ENCODE measurements at regions not wholly inside any gene's neighbourhood (a gene's known extent, or its start where the extent isn't known, plus 50 kb on each side); places are given as distances from the start of the nearest gene placed in this dataset.
"Not testable (repeated sequence)": the region's sequence is repeated elsewhere in the genome, so short reads cannot be mapped to it uniquely, and the experiment has no call there.

DNA sequence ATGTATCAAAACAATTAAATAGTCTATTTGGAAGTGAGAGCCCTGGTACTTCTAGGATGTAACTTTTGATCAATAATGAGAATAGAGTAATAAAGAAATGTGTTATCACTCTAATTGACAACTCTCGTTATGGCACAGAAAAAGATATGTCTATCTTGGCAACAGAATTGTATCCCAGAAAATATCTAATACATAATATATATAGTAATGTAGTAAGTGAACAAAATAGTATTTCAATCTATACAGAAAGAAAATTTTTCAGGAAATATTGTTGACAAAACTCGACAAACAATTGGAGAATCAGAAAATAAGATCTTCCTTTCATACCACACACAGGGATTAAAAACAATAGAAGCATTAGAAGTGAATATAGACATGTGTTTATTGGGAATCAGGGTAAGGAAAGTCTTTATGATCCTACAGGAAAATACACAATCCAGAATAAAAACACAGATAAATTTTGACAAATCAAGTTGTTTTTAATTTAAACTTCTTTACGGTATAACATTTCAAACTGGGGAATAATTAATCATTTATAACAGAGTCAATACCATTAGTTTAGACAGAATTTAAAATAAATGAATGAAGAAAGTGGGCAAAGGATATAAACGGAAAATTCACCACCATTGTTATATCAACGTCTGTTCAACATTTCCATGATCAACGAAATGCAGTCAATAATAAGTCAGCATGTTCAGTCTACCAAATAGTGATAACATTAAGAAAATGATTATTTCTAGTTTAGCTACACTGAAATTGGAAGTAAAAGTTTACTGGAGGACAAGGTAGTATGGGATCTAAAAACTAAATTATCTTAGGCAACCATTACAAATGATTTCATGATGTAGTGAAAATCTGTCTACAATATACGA is 1526.5 kb upstream of the TPTE start:
- H3K27me3 ChIP-seq (ENCODE audit: insufficient read depth, low read length), result peaks cover 11% of the 10 kb centered on the region; the same call in 1 of the 2 replicates
- peaks cover 11 to 44% of the 10 kb centered on the region in 2 experiments; a peak in 3 of 4 replicates for H3K9me3 ChIP-seq (ENCODE audit: control insufficient read depth in 1 of 2, insufficient read depth in 1 of 2, low read depth in 1 of 2, low read length in 2 of 2)
- H3K9ac ChIP-seq (ENCODE audit: low read length), result no peak overlapping the region
- H3K9me2 ChIP-seq (ENCODE audit: insufficient read depth), result no peaks in the 10 kb centered on the region
- ChIA-PET POLR2A (no interaction called here), CTCF (no interaction called here), RAD21 (ENCODE audit: low non-redundant PET in 1 of 2, low total read pairs in 2 of 2, uncharacterized antibody in 2 of 2, unreplicated experiment in 2 of 2) (no interaction called here)
- no peak for DNase-seq (ENCODE audit: low read depth, low spot score)
- no peak overlapping the region for H3K27ac ChIP-seq (ENCODE audit: low read depth, low read length)
- BruUV-seq (replicated peaks), result no TSS peak
- intact Hi-C loops (cut with micrococcal nuclease), result no loop called here
- ATAC-seq, result no peak
- no peak overlapping the region for H2AFZ ChIP-seq (ENCODE audit: low read depth, low read length, poor library complexity, severe bottlenecking)
- no peaks in the 10 kb centered on the region for H4K20me1 ChIP-seq (ENCODE audit: insufficient read depth)
- no peaks in the 10 kb centered on the region for H3K79me2 ChIP-seq (ENCODE audit: insufficient read depth, low read length)
- no peak overlapping the region for H3K4me3 ChIP-seq (replicated peaks in 1 of 2; ENCODE audit: low read depth in 1 of 2, low read length in 2 of 2)
- H3K36me3 ChIP-seq (ENCODE audit: control insufficient read depth in 1 of 2, insufficient read depth in 2 of 2, low read length in 2 of 2), result no peaks in the 10 kb centered on the region
- H3K4me1 ChIP-seq (ENCODE audit: control insufficient read depth in 1 of 2, insufficient read depth in 2 of 2, low read length in 2 of 2), result peaks cover 0 to 6% of the 10 kb centered on the region in 2 experiments; a peak in 1 of 4 replicates
- H3K4me2 ChIP-seq (ENCODE audit: low read length), result no peak overlapping the region
- TF ChIP-seq YY1 (IDR thresholded peaks at IDR 0.05; ENCODE audit: extremely low read depth, insufficient replicate concordance, low read depth, low read length) (no peak), POLR2AphosphoS5 (IDR thresholded peaks at IDR 0.05; ENCODE audit: low read depth, low read length) (no peak), EZH2 (IDR thresholded peaks at IDR 0.05) (no peak), ZFX (IDR thresholded peaks at IDR 0.05) (no peak), SIN3A (IDR thresholded peaks at IDR 0.05; ENCODE audit: low read depth) (no peak), ZNF274 (IDR thresholded peaks at IDR 0.05; ENCODE audit: low read depth, low read length) (no peak), SRF (IDR thresholded peaks at IDR 0.05; ENCODE audit: low read depth) (no peak), EGR1 (IDR thresholded peaks at IDR 0.05; ENCODE audit: low read depth) (no peak), SP1 (IDR thresholded peaks at IDR 0.05; ENCODE audit: low read depth) (no peak), ELF1 (IDR thresholded peaks at IDR 0.05; ENCODE audit: borderline replicate concordance, low read depth) (no peak)
- TF ChIP-seq, protein P1, sequence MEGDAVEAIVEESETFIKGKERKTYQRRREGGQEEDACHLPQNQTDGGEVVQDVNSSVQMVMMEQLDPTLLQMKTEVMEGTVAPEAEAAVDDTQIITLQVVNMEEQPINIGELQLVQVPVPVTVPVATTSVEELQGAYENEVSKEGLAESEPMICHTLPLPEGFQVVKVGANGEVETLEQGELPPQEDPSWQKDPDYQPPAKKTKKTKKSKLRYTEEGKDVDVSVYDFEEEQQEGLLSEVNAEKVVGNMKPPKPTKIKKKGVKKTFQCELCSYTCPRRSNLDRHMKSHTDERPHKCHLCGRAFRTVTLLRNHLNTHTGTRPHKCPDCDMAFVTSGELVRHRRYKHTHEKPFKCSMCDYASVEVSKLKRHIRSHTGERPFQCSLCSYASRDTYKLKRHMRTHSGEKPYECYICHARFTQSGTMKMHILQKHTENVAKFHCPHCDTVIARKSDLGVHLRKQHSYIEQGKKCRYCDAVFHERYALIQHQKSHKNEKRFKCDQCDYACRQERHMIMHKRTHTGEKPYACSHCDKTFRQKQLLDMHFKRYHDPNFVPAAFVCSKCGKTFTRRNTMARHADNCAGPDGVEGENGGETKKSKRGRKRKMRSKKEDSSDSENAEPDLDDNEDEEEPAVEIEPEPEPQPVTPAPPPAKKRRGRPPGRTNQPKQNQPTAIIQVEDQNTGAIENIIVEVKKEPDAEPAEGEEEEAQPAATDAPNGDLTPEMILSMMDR (IDR thresholded peaks at IDR 0.05 in 2 of 3, conservative IDR thresholded peaks at IDR 0.05 in 1 of 3; ENCODE audit: borderline replicate concordance in 1 of 3, insufficient read depth in 1 of 3, low read depth in 2 of 3, low read length in 2 of 3), result no peak

- H3K27ac ChIP-seq (ENCODE audit: low read depth, low read length); BruUV-seq (replicated peaks); H3K4me2 ChIP-seq (ENCODE audit: low read length); intact Hi-C loops (cut with micrococcal nuclease); ATAC-seq; H2AFZ ChIP-seq (ENCODE audit: low read depth, low read length, poor library complexity, severe bottlenecking); H4K20me1 ChIP-seq (ENCODE audit: insufficient read depth); RAD21 ChIA-PET (ENCODE audit: low non-redundant PET in 1 of 2, low total read pairs in 2 of 2, uncharacterized antibody in 2 of 2, unreplicated experiment in 2 of 2); CTCF ChIA-PET; H3K79me2 ChIP-seq (ENCODE audit: insufficient read depth, low read length); H3K4me1 ChIP-seq (ENCODE audit: control insufficient read depth in 1 of 2, insufficient read depth in 2 of 2, low read length in 2 of 2); POLR2A ChIA-PET; DNase-seq (ENCODE audit: low read depth, low spot score); H3K9me2 ChIP-seq (ENCODE audit: insufficient read depth); H3K9ac ChIP-seq (ENCODE audit: low read length); H3K36me3 ChIP-seq (ENCODE audit: control insufficient read depth in 1 of 2, insufficient read depth in 2 of 2, low read length in 2 of 2); H3K4me3 ChIP-seq (replicated peaks in 1 of 2; ENCODE audit: low read depth in 1 of 2, low read length in 2 of 2): not testable (repeated sequence)
- H3K9me3 ChIP-seq (ENCODE audit: control insufficient read depth in 1 of 2, insufficient read depth in 1 of 2, low read depth in 1 of 2, low read length in 2 of 2), result peaks cover 7 to 44% of the 10 kb centered on the region in 2 experiments; a peak in 3 of 4 replicates
- H3K27me3 ChIP-seq (ENCODE audit: insufficient read depth, low read length), result peaks cover 11% of the 10 kb centered on the region; the same call in 1 of the 2 replicates
Measured at GRCh38 chr21:8996487-8996968, 1524.9 kb upstream of the TPTE start.

Measured in HCT116 (cell line).